ENCODE measurements at regions not wholly inside any gene's neighbourhood (a gene's known extent, or its start where the extent isn't known, plus 50 kb on each side); places are given as distances from the start of the nearest gene placed in this dataset.
A peak's percentile ranks its signal among the peaks of the same experiment; 100 is the strongest.

DNA sequence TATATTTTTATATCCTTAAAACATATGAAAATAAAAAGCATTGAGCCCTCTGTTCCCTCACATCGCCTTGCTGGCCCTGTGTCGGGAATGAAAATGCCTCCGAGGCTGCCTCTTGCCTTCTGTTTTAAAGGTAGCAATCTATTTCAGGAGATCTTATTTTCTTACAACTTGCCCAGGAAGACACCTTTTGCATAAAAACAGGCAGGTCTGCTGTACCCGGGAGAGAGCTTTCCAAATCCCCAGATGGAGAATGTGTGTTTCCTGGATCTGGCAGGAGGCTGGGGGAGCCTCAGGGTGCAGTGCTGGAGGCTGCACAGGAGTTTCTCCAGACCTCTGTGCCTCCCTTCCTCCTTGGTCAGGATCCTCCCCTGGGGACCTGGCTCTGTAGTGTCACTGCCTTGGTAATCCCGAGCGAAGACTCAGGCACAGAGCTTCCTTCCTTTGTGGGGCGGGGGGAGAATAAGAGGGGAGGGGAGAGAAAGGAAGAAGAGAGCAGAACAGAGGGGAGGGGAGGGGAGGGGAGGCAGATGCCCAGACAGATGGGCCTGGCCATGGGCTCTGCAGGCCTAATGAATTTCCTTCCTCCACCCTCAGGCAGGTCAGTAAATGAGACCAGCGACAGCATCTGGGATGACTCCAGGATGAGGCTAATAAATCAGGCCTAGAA lies 104.0 kb upstream of the BOD1 start:
- ChIA-PET POLR2A (interaction anchor here (0.6 kb wide), 1 partner anchor 18 kb away, joined by 5 read pairs; no protein-coding TSS in a partner anchor), CTCF (no interaction called here)
- H3K4me3 ChIP-seq (ENCODE audit: low read depth in 2 of 2, low read length in 2 of 2), result no peak overlapping the region
- no peaks in the 10 kb centered on the region for H3K27me3 ChIP-seq (ENCODE audit: control insufficient read depth, insufficient read depth, low read length)
- no peaks in the 10 kb centered on the region for H3K9me3 ChIP-seq (ENCODE audit: control insufficient read depth, insufficient read depth, low read depth, low read length)
- H3K4me1 ChIP-seq (ENCODE audit: control insufficient read depth, insufficient read depth, low read length), result no peaks in the 10 kb centered on the region
- intact Hi-C loops (cut with micrococcal nuclease; ENCODE audit: unreplicated experiment) (no loop called here), in situ Hi-C loops (cut with HindIII; ENCODE audit: low pct_unique_long_range_greater_than_20kb, low sequenced_read_pairs) (no loop called here)
- no peak overlapping the region for H3K27ac ChIP-seq (ENCODE audit: low read length)
- BruUV-seq (replicated peaks), result no TSS peak
- ATAC-seq (no peak), DNase-seq (ENCODE audit: low read depth, low spot score) (no peak)
- H3K36me3 ChIP-seq (ENCODE audit: control insufficient read depth, insufficient read depth, low read length), result no peaks in the 10 kb centered on the region
- no peak for TF ChIP-seq POLR2AphosphoS5 (IDR thresholded peaks at IDR 0.05; ENCODE audit: low read depth, low read length)
- TF ChIP-seq, protein P1, sequence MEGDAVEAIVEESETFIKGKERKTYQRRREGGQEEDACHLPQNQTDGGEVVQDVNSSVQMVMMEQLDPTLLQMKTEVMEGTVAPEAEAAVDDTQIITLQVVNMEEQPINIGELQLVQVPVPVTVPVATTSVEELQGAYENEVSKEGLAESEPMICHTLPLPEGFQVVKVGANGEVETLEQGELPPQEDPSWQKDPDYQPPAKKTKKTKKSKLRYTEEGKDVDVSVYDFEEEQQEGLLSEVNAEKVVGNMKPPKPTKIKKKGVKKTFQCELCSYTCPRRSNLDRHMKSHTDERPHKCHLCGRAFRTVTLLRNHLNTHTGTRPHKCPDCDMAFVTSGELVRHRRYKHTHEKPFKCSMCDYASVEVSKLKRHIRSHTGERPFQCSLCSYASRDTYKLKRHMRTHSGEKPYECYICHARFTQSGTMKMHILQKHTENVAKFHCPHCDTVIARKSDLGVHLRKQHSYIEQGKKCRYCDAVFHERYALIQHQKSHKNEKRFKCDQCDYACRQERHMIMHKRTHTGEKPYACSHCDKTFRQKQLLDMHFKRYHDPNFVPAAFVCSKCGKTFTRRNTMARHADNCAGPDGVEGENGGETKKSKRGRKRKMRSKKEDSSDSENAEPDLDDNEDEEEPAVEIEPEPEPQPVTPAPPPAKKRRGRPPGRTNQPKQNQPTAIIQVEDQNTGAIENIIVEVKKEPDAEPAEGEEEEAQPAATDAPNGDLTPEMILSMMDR (IDR thresholded peaks at IDR 0.05), result no peak
- no peak for TF ChIP-seq SIN3A (IDR thresholded peaks at IDR 0.05; ENCODE audit: borderline replicate concordance, insufficient read depth, low read depth, low read length)
- no peak for TF ChIP-seq TCF7L2 (IDR thresholded peaks at IDR 0.05; ENCODE audit: low read depth, low read length)
- TF ChIP-seq, protein P2, sequence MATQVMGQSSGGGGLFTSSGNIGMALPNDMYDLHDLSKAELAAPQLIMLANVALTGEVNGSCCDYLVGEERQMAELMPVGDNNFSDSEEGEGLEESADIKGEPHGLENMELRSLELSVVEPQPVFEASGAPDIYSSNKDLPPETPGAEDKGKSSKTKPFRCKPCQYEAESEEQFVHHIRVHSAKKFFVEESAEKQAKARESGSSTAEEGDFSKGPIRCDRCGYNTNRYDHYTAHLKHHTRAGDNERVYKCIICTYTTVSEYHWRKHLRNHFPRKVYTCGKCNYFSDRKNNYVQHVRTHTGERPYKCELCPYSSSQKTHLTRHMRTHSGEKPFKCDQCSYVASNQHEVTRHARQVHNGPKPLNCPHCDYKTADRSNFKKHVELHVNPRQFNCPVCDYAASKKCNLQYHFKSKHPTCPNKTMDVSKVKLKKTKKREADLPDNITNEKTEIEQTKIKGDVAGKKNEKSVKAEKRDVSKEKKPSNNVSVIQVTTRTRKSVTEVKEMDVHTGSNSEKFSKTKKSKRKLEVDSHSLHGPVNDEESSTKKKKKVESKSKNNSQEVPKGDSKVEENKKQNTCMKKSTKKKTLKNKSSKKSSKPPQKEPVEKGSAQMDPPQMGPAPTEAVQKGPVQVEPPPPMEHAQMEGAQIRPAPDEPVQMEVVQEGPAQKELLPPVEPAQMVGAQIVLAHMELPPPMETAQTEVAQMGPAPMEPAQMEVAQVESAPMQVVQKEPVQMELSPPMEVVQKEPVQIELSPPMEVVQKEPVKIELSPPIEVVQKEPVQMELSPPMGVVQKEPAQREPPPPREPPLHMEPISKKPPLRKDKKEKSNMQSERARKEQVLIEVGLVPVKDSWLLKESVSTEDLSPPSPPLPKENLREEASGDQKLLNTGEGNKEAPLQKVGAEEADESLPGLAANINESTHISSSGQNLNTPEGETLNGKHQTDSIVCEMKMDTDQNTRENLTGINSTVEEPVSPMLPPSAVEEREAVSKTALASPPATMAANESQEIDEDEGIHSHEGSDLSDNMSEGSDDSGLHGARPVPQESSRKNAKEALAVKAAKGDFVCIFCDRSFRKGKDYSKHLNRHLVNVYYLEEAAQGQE (IDR thresholded peaks at IDR 0.05; ENCODE audit: insufficient read depth in 1 of 2, low read depth in 2 of 2, low read length in 1 of 2), result no peak

DNA sequence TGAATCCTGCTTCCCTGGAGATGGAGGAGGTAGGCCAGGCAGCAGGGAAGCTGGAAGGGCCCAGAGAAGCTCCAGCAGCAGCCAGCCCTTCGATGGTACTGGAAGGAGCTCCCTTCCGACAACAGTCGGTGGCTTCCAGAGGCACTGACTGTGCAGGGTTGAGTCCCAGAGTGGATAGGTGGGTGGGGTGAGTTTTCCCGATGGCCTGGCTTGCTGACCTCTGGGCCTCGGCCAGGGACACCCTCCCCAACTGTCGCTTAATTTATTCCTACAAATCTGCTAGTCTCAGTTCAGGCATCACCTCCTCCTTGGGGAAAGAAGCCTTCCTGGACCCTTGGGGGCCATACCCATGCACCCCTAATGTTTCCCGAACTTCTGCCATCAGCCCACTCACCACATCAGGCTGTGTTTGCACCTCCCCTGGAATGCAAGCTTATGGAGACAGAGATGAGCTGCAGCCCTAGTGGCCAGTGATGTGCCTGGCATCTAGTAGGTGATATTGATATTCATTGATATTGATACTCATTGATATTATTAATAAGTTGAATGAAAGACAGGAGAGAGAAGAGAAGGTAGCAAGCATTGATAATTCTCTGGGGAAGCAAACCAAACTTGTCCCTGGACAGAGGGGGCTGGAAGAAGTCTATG lies 104.6 kb upstream of the BOD1 start:
- BruUV-seq (replicated peaks), result no TSS peak
- POLR2A ChIA-PET, result no interaction called here
- ATAC-seq (0 out of 2 replicates have a peak, but pooled peaks have one; percentile 25), DNase-seq (ENCODE audit: low read depth, low spot score) (no peak)
- no peak overlapping the region for H3K27ac ChIP-seq (ENCODE audit: low read length)
- no peaks in the 10 kb centered on the region for H3K9me3 ChIP-seq (ENCODE audit: control insufficient read depth, insufficient read depth, low read depth, low read length)
- in situ Hi-C loops (cut with HindIII; ENCODE audit: low pct_unique_long_range_greater_than_20kb, low sequenced_read_pairs), result no loop called here
- H3K4me3 ChIP-seq (ENCODE audit: low read depth in 2 of 2, low read length in 2 of 2), result no peak overlapping the region
- intact Hi-C loops (cut with micrococcal nuclease; ENCODE audit: unreplicated experiment), result no loop called here
- TF ChIP-seq SIN3A (IDR thresholded peaks at IDR 0.05; ENCODE audit: borderline replicate concordance, insufficient read depth, low read depth, low read length) (no peak), POLR2AphosphoS5 (IDR thresholded peaks at IDR 0.05; ENCODE audit: low read depth, low read length) (no peak)
- TF ChIP-seq, protein P2 (IDR thresholded peaks at IDR 0.05; ENCODE audit: insufficient read depth in 1 of 2, low read depth in 2 of 2, low read length in 1 of 2), result no peak
- H3K4me1 ChIP-seq (ENCODE audit: control insufficient read depth, insufficient read depth, low read length), result no peaks in the 10 kb centered on the region
- no peaks in the 10 kb centered on the region for H3K27me3 ChIP-seq (ENCODE audit: control insufficient read depth, insufficient read depth, low read length)
- no peaks in the 10 kb centered on the region for H3K36me3 ChIP-seq (ENCODE audit: control insufficient read depth, insufficient read depth, low read length)
- CTCF ChIA-PET, result no interaction called here
